ENCODE measurements at regions not wholly inside any gene's neighbourhood (a gene's known extent, or its start where the extent isn't known, plus 50 kb on each side); places are given as distances from the start of the nearest gene placed in this dataset.

GRCh38 chr11:90589735-90590134 is 366.9 kb upstream of the CHORDC1 start:
- TF ChIP-seq CTCF (IDR thresholded peaks at IDR 0.05) (no peak), POLR2A (IDR thresholded peaks at IDR 0.05) (no peak)
